Jurkat, Clone E6-1 (cell line): ENCODE measurements at regions not wholly inside any gene's neighbourhood (a gene's known extent, or its start where the extent isn't known, plus 50 kb on each side); places are given as distances from the start of the nearest gene placed in this dataset.
"Not testable (repeated sequence)": the region's sequence is repeated elsewhere in the genome, so short reads cannot be mapped to it uniquely, and the experiment has no call there.

Experiments
- DNase-seq: peaks from one replicate; pipeline ENCODE4 v3.0.0-alpha.2; 2011; ENCODE audit warnings: low read depth, low spot score
- H3K4me3 ChIP-seq: 2 replicates; pipeline ENCODE4 v1.5.1; 2011; ENCODE audit warnings: mild to moderate bottlenecking, low read length, control low read depth, moderate library complexity

DNA sequence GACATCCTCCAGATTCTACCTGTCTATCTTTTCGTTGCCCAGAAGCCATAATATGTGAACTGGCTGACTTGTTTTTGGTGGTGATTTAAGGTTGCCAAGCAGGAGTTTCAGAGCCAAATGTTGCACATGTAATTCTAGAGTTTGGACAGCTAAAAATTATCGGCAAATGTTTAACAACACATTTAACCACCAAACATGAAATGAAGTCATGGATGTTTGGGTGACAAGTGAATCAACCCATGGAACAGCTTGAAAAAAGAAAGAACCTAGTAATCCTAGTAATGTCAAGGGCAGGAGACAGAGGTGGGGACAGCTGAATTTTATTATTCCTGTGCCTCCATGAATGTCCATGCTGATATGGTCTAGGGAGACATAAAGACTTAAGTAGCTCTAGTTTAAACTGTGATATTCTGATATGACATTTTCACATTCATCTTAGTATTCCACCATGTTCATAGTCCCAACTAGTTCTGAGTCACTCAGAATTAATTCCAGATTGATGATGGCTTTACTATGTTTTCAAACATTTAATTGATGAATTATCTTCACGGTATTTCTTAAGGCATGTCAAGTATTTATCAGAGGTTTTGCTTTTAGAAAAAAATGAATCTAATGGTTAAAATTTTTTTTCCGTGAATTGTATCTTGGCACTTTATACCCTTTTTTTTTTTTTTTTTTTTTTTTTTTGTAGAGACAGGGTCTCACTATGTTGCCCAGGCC lies 101.7 kb downstream of the SOCS6 start:
- DNase-seq: no peak
- H3K4me3 ChIP-seq: no peak overlapping the region

DNA sequence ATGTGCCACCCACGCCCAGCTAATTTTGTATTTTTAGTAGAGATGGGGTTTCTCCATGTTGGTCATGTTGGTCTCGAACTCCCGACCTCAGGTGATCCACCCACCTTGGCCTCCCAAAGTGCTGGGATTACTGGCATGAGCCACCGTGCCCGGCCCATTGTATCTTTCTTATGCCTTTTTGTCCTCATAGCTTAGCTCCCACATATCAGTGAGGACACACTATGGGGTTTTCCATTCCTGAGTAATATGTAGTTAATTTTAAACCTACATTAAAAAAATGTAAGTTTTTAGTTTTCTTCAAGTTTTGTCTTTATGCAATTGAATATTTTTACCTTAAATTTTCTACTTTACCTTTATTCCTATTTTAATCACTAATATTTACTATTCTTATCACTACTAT lies 100.2 kb downstream of the SOCS6 start:
- DNase-seq, H3K4me3 ChIP-seq: not testable (repeated sequence)

GRCh38 chr18:70387027-70387426 lies 98.2 kb downstream of the SOCS6 start:
- no peak for DNase-seq
- H3K4me3 ChIP-seq: no peak overlapping the region

- DNase-seq: no peak
- H3K4me3 ChIP-seq: no peak overlapping the region
These were observed 97.7 kb downstream of the SOCS6 start for GRCh38 chr18:70386582-70386981.

DNA sequence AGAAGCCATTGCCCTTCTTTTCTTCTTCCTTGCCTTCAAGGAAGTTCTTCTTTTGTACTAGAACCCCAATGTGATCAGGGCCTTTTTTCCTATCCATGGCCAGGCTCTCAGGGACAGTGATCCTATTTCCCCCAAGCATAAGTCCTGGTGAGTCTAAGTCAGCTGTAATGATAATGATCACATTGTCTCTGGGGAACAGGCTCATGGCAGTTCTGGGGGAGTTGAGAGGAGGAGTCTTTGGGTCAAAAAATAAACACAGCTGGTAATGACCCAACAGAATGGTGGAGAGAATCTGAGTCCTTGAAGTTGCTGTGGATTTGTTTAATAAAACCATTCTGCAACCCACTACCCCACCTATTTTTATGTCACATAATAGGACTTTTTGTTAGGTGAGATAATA lies 96.6 kb downstream of the SOCS6 start:
- H3K4me3 ChIP-seq: no peak overlapping the region
- no peak for DNase-seq

DNA sequence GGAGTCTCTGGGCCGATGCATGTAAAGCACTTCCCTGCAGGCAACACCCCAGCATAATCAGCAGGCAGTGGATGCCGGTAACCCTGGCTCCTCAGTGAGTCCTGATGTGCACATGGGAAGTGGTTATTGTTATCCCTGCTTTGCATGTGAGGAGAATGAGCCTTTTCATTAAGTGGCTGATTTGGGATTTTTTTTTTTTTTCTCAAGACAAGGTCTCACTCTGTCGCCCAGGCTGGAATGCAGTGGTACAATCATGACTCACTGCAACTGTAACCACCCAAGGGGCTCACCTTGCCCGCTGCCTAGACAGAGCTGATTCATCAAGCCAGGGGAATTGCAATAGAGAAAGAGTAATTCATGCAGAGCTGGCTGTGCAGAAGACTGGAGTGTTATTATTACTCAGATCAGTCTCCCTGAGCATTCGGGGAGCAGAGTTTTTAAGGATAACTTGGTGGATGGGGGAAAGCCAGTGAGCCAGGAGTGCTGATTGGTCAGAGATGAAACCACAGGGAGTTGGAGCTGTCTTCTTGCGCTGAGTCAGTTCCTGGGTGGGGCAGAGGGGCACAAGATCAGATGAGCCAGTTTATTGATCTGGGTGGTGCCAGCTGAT lies 95.4 kb downstream of the SOCS6 start:
- H3K4me3 ChIP-seq: no peak overlapping the region
- no peak for DNase-seq

DNA sequence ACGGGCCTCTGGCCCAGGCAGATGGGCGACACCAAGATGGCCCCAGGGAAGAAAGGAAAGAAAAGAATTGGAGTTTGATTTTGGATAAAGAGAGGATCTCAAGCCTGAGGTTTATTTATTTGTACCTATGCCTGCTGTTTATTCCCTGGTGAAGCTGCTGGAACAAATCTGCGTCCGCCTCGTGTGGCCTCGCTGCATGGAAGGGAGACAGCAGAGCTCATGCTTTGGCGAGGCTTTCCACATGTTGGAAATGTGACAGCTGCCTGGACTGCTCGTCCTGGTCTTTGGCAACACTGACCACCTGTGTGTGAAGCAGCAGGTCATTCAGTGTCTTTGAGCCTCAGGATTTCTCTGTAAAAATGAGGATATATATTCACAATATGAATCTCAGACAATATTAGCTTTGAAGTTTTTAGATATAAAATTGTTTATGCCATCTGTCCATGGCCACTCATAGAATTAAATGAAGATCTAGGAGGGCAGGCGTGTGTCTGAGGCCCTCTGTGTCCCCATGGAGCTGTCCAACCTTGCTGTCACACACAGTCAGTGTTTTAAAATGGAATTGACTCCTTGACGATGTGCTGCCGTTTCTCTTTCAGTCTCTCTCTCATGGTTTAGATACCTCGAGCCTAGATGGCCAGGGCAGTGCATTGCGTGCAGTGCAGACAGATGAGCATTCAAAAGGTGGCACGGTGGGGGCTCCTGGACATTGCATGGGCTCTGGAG lies 94.3 kb downstream of the SOCS6 start:
- no peak for DNase-seq
- H3K4me3 ChIP-seq: no peak overlapping the region

DNA sequence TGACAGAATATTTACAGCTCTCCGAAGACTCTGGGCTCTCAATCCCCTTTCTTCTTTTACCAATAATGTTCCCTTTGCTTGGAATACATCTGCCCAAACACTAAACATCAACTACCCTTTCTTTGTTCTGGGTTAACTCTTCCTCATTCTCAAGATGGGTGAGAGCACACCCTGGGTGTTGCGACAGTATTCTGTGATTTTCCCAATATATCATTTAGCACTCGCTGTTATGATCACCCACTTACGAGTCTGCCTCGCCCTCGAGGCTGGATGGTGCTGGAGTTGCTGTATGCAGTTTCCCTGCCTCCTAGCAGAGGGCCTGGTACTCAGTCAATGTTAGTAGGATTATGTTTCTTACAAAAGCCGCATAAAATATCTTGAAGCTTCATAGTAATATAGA lies 93.2 kb downstream of the SOCS6 start:
- DNase-seq: no peak
- H3K4me3 ChIP-seq: no peak overlapping the region

- H3K4me3 ChIP-seq: no peak overlapping the region
- peak; percentile 25 for DNase-seq
These were observed 92.4 kb downstream of the SOCS6 start for GRCh38 chr18:70380915-70381896.
